ENCODE measurements at regions not wholly inside any gene's neighbourhood (a gene's known extent, or its start where the extent isn't known, plus 50 kb on each side); places are given as distances from the start of the nearest gene placed in this dataset.

- Histone ChIP-seq H3K4me1 (ENCODE audit: control insufficient read depth, extremely low read depth, insufficient read depth, low read length) (no peaks in the 10 kb centered on the region), H3K4me2 (ENCODE audit: extremely low read depth, insufficient read depth, low read length) (no peak overlapping the region), H3K79me2 (ENCODE audit: control insufficient read depth, insufficient read depth, low read length) (no peaks in the 10 kb centered on the region), H3K27ac (ENCODE audit: insufficient read depth, low read length) (no peak overlapping the region), H3K9me3 (ENCODE audit: control insufficient read depth, insufficient read depth, low read depth, low read length) (no peaks in the 10 kb centered on the region), H4K20me1 (ENCODE audit: control insufficient read depth, extremely low read depth, insufficient read depth, low read length) (no peaks in the 10 kb centered on the region), H3K4me3 (replicated peaks in 1 of 4; ENCODE audit: control extremely low read depth in 1 of 4, insufficient read depth in 1 of 4, low read depth in 3 of 4, low read length in 4 of 4) (no peak overlapping the region), H2AFZ (ENCODE audit: low read length) (no peak overlapping the region), H3K9ac (ENCODE audit: insufficient read depth, low read length) (no peak overlapping the region), H3K36me3 (ENCODE audit: control insufficient read depth, insufficient read depth, low read length) (no peaks in the 10 kb centered on the region), H3K27me3 (ENCODE audit: control insufficient read depth, insufficient read depth, low read length) (no peaks in the 10 kb centered on the region)
- DNase-seq (ENCODE audit: low read depth in 2 of 2): no peak
- TF ChIP-seq EZH2 (IDR thresholded peaks at IDR 0.05; ENCODE audit: low read length, missing control alignments) (no peak), CTCF (conservative IDR thresholded peaks at IDR 0.05 in 1 of 2, IDR thresholded peaks at IDR 0.05 in 1 of 2; ENCODE audit: low read depth in 1 of 2, low read length in 2 of 2) (no peak)
Observed at GRCh38 chr19:30620354-30620753, 248.2 kb downstream of the ZNF536 start.

- no peak overlapping the region for H3K9ac ChIP-seq (ENCODE audit: insufficient read depth, low read length)
- H3K4me1 ChIP-seq (ENCODE audit: control insufficient read depth, extremely low read depth, insufficient read depth, low read length): no peaks in the 10 kb centered on the region
- no peaks in the 10 kb centered on the region for H3K27me3 ChIP-seq (ENCODE audit: control insufficient read depth, insufficient read depth, low read length)
- H4K20me1 ChIP-seq (ENCODE audit: control insufficient read depth, extremely low read depth, insufficient read depth, low read length): no peaks in the 10 kb centered on the region
- no peak for TF ChIP-seq EZH2 (IDR thresholded peaks at IDR 0.05; ENCODE audit: low read length, missing control alignments)
- TF ChIP-seq CTCF (conservative IDR thresholded peaks at IDR 0.05 in 1 of 2, IDR thresholded peaks at IDR 0.05 in 1 of 2; ENCODE audit: low read depth in 1 of 2, low read length in 2 of 2): no peak
- H3K9me3 ChIP-seq (ENCODE audit: control insufficient read depth, insufficient read depth, low read depth, low read length): no peaks in the 10 kb centered on the region
- no peak for DNase-seq (ENCODE audit: low read depth in 2 of 2)
- no peak overlapping the region for H3K27ac ChIP-seq (ENCODE audit: insufficient read depth, low read length)
- no peaks in the 10 kb centered on the region for H3K79me2 ChIP-seq (ENCODE audit: control insufficient read depth, insufficient read depth, low read length)
- no peak overlapping the region for H2AFZ ChIP-seq (ENCODE audit: low read length)
- H3K4me3 ChIP-seq (replicated peaks in 1 of 4; ENCODE audit: control extremely low read depth in 1 of 4, insufficient read depth in 1 of 4, low read depth in 3 of 4, low read length in 4 of 4): no peak overlapping the region
- H3K36me3 ChIP-seq (ENCODE audit: control insufficient read depth, insufficient read depth, low read length): no peaks in the 10 kb centered on the region
- H3K4me2 ChIP-seq (ENCODE audit: extremely low read depth, insufficient read depth, low read length): no peak overlapping the region
Observed at GRCh38 chr19:30609656-30610270, 237.6 kb downstream of the ZNF536 start.

GRCh38 chr19:30608471-30608870 is 236.3 kb downstream of the ZNF536 start:
- Histone ChIP-seq H3K36me3 (ENCODE audit: control insufficient read depth, insufficient read depth, low read length) (no peaks in the 10 kb centered on the region), H3K27me3 (ENCODE audit: control insufficient read depth, insufficient read depth, low read length) (no peaks in the 10 kb centered on the region), H3K9me3 (ENCODE audit: control insufficient read depth, insufficient read depth, low read depth, low read length) (no peaks in the 10 kb centered on the region), H3K79me2 (ENCODE audit: control insufficient read depth, insufficient read depth, low read length) (no peaks in the 10 kb centered on the region), H3K4me3 (replicated peaks in 1 of 4; ENCODE audit: control extremely low read depth in 1 of 4, insufficient read depth in 1 of 4, low read depth in 3 of 4, low read length in 4 of 4) (no peak overlapping the region), H3K4me2 (ENCODE audit: extremely low read depth, insufficient read depth, low read length) (no peak overlapping the region), H3K4me1 (ENCODE audit: control insufficient read depth, extremely low read depth, insufficient read depth, low read length) (no peaks in the 10 kb centered on the region), H4K20me1 (ENCODE audit: control insufficient read depth, extremely low read depth, insufficient read depth, low read length) (no peaks in the 10 kb centered on the region), H2AFZ (ENCODE audit: low read length) (no peak overlapping the region), H3K27ac (ENCODE audit: insufficient read depth, low read length) (no peak overlapping the region), H3K9ac (ENCODE audit: insufficient read depth, low read length) (no peak overlapping the region)
- no peak for TF ChIP-seq EZH2 (IDR thresholded peaks at IDR 0.05; ENCODE audit: low read length, missing control alignments)
- TF ChIP-seq CTCF (conservative IDR thresholded peaks at IDR 0.05 in 1 of 2, IDR thresholded peaks at IDR 0.05 in 1 of 2; ENCODE audit: low read depth in 1 of 2, low read length in 2 of 2): no peak
- DNase-seq (ENCODE audit: low read depth in 2 of 2): no peak

All from fibroblast of lung (primary cell).